ENCODE measurements at regions not wholly inside any gene's neighbourhood (a gene's known extent, or its start where the extent isn't known, plus 50 kb on each side); places are given as distances from the start of the nearest gene placed in this dataset.
"Not testable (repeated sequence)": the region's sequence is repeated elsewhere in the genome, so short reads cannot be mapped to it uniquely, and the experiment has no call there.

GRCh38 chr3:153050978-153051377 is 111.0 kb upstream of the RAP2B start:
- H3K4me3 Mint-ChIP-seq, result no peak overlapping the region
- H3K27ac Mint-ChIP-seq, result no peak overlapping the region
- H3K27me3 Mint-ChIP-seq, result no peaks in the 10 kb centered on the region
- H3K9me3 Mint-ChIP-seq, result no peaks in the 10 kb centered on the region
- no peaks in the 10 kb centered on the region for H3K4me1 Mint-ChIP-seq (ENCODE audit: low read depth in 2 of 2)
- ATAC-seq (replicated peaks) (no peak), DNase-seq (no peak)
- peaks cover 4% of the 10 kb centered on the region for H3K36me3 Mint-ChIP-seq (ENCODE audit: insufficient read depth)

- Mint-ChIP-seq H3K36me3 (ENCODE audit: insufficient read depth) (peaks cover 4% of the 10 kb centered on the region), H3K27ac (peak overlapping the region in 1 of 2 donors; percentile 23), H3K4me3 (no peak overlapping the region), H3K4me1 (ENCODE audit: low read depth in 2 of 2) (no peaks in the 10 kb centered on the region), H3K9me3 (no peaks in the 10 kb centered on the region), H3K27me3 (no peaks in the 10 kb centered on the region)
- ATAC-seq (replicated peaks) (no peak), DNase-seq (no peak)
Measured at GRCh38 chr3:153051427-153052095, 110.5 kb upstream of the RAP2B start.

GRCh38 chr3:153052096-153052460 is 109.9 kb upstream of the RAP2B start:
- Mint-ChIP-seq H3K9me3 (no peaks in the 10 kb centered on the region), H3K27me3 (no peaks in the 10 kb centered on the region), H3K27ac (peak overlapping the region in 1 of 2 donors; percentile 23), H3K36me3 (ENCODE audit: insufficient read depth) (peaks cover 4% of the 10 kb centered on the region), H3K4me3 (no peak overlapping the region), H3K4me1 (ENCODE audit: low read depth in 2 of 2) (no peaks in the 10 kb centered on the region)
- ATAC-seq (replicated peaks) (no peak), DNase-seq (no peak)

GRCh38 chr3:153055217-153055616 is 106.8 kb upstream of the RAP2B start:
- no peaks in the 10 kb centered on the region for H3K4me1 Mint-ChIP-seq (ENCODE audit: low read depth in 2 of 2)
- DNase-seq (no peak), ATAC-seq (replicated peaks) (no peak)
- H3K27me3 Mint-ChIP-seq, result no peaks in the 10 kb centered on the region
- no peaks in the 10 kb centered on the region for H3K9me3 Mint-ChIP-seq
- peaks cover 4% of the 10 kb centered on the region for H3K36me3 Mint-ChIP-seq (ENCODE audit: insufficient read depth)
- H3K4me3 Mint-ChIP-seq, result no peak overlapping the region
- H3K27ac Mint-ChIP-seq, result no peak overlapping the region

- no peak for DNase-seq
- no peaks in the 10 kb centered on the region for H3K4me1 Mint-ChIP-seq (ENCODE audit: low read depth in 2 of 2)
- H3K9me3 Mint-ChIP-seq, result no peaks in the 10 kb centered on the region
- H3K36me3 Mint-ChIP-seq (ENCODE audit: insufficient read depth), result peaks cover 4% of the 10 kb centered on the region
- no peak overlapping the region for H3K4me3 Mint-ChIP-seq
- no peaks in the 10 kb centered on the region for H3K27me3 Mint-ChIP-seq
- H3K27ac Mint-ChIP-seq, result no peak overlapping the region
- no peak for ATAC-seq (replicated peaks)
Measured at GRCh38 chr3:153055779-153056178, 106.2 kb upstream of the RAP2B start.

GRCh38 chr3:153058031-153058688 is 103.9 kb upstream of the RAP2B start:
- peak; percentile 19 for ATAC-seq (replicated peaks)
- peak overlapping the region in 1 of 2 donors; percentile 8 for H3K27ac Mint-ChIP-seq
- not testable (repeated sequence) for H3K36me3 Mint-ChIP-seq (ENCODE audit: insufficient read depth); H3K4me3 Mint-ChIP-seq; DNase-seq; H3K9me3 Mint-ChIP-seq; H3K27me3 Mint-ChIP-seq; H3K4me1 Mint-ChIP-seq (ENCODE audit: low read depth in 2 of 2)

- no peaks in the 10 kb centered on the region for H3K4me1 Mint-ChIP-seq (ENCODE audit: low read depth in 2 of 2)
- ATAC-seq (replicated peaks), result no peak
- no peak for DNase-seq
- no peaks in the 10 kb centered on the region for H3K9me3 Mint-ChIP-seq
- H3K4me3 Mint-ChIP-seq, result no peak overlapping the region
- no peak overlapping the region for H3K27ac Mint-ChIP-seq
- no peaks in the 10 kb centered on the region for H3K27me3 Mint-ChIP-seq
- peaks cover 3% of the 10 kb centered on the region for H3K36me3 Mint-ChIP-seq (ENCODE audit: insufficient read depth)
Measured at GRCh38 chr3:153060346-153060745, 101.7 kb upstream of the RAP2B start.

- ATAC-seq (replicated peaks), result no peak
- no peaks in the 10 kb centered on the region for H3K9me3 Mint-ChIP-seq
- no peak for DNase-seq
- H3K4me3 Mint-ChIP-seq, result no peak overlapping the region
- peaks cover 2 to 3% of the 10 kb centered on the region in 2 donors for H3K27me3 Mint-ChIP-seq
- H3K4me1 Mint-ChIP-seq (ENCODE audit: low read depth in 2 of 2), result no peaks in the 10 kb centered on the region
- no peak overlapping the region for H3K27ac Mint-ChIP-seq
- no peaks in the 10 kb centered on the region for H3K36me3 Mint-ChIP-seq (ENCODE audit: insufficient read depth)
Measured at GRCh38 chr3:153061938-153062528, 100.0 kb upstream of the RAP2B start.

GRCh38 chr3:153063337-153063736 is 98.7 kb upstream of the RAP2B start:
- Mint-ChIP-seq H3K27ac (no peak overlapping the region), H3K36me3 (ENCODE audit: insufficient read depth) (no peaks in the 10 kb centered on the region), H3K4me1 (ENCODE audit: low read depth in 2 of 2) (no peaks in the 10 kb centered on the region), H3K9me3 (no peaks in the 10 kb centered on the region), H3K4me3 (no peak overlapping the region), H3K27me3 (peaks cover 9 to 11% of the 10 kb centered on the region in 2 donors)
- no peak for ATAC-seq (replicated peaks)
- DNase-seq, result no peak

- DNase-seq, result no peak
- H3K4me3 Mint-ChIP-seq, result no peak overlapping the region
- H3K9me3 Mint-ChIP-seq, result no peaks in the 10 kb centered on the region
- no peak for ATAC-seq (replicated peaks)
- peaks cover 11 to 12% of the 10 kb centered on the region in 2 donors for H3K27me3 Mint-ChIP-seq
- no peaks in the 10 kb centered on the region for H3K36me3 Mint-ChIP-seq (ENCODE audit: insufficient read depth)
- H3K4me1 Mint-ChIP-seq (ENCODE audit: low read depth in 2 of 2), result peaks cover 0 to 2% of the 10 kb centered on the region in 2 donors
- H3K27ac Mint-ChIP-seq, result peak overlapping the region in 1 of 2 donors; percentile 60
Measured at GRCh38 chr3:153066983-153067382, 95.0 kb upstream of the RAP2B start.

GRCh38 chr3:153069598-153070510 is 92.2 kb upstream of the RAP2B start:
- DNase-seq (no peak), ATAC-seq (replicated peaks) (no peak)
- Mint-ChIP-seq H3K27me3 (peaks cover 11 to 12% of the 10 kb centered on the region in 2 donors), H3K9me3 (no peaks in the 10 kb centered on the region), H3K36me3 (ENCODE audit: insufficient read depth) (no peaks in the 10 kb centered on the region), H3K4me1 (ENCODE audit: low read depth in 2 of 2) (peaks cover 0 to 2% of the 10 kb centered on the region in 2 donors), H3K27ac (no peak overlapping the region), H3K4me3 (no peak overlapping the region)

- H3K4me1 Mint-ChIP-seq (ENCODE audit: low read depth in 2 of 2), result peaks cover 0 to 2% of the 10 kb centered on the region in 2 donors
- DNase-seq (no peak), ATAC-seq (replicated peaks) (no peak)
- peaks cover 11 to 12% of the 10 kb centered on the region in 2 donors for H3K27me3 Mint-ChIP-seq
- H3K4me3 Mint-ChIP-seq, result no peak overlapping the region
- no peak overlapping the region for H3K27ac Mint-ChIP-seq
- no peaks in the 10 kb centered on the region for H3K9me3 Mint-ChIP-seq
- H3K36me3 Mint-ChIP-seq (ENCODE audit: insufficient read depth), result no peaks in the 10 kb centered on the region
Measured at GRCh38 chr3:153070511-153070868, 91.5 kb upstream of the RAP2B start.

GRCh38 chr3:153072382-153072781 is 89.6 kb upstream of the RAP2B start:
- DNase-seq (no peak), ATAC-seq (replicated peaks) (no peak)
- Mint-ChIP-seq H3K9me3 (no peaks in the 10 kb centered on the region), H3K27me3 (peaks cover 4 to 7% of the 10 kb centered on the region in 2 donors), H3K4me1 (ENCODE audit: low read depth in 2 of 2) (peaks cover 0 to 2% of the 10 kb centered on the region in 2 donors), H3K4me3 (no peak overlapping the region), H3K36me3 (ENCODE audit: insufficient read depth) (no peaks in the 10 kb centered on the region), H3K27ac (no peak overlapping the region)

All from effector memory CD8-positive, alpha-beta T cell (primary cell).